H1 (cell line): ENCODE measurements at regions not wholly inside any gene's neighbourhood (a gene's known extent, or its start where the extent isn't known, plus 50 kb on each side); places are given as distances from the start of the nearest gene placed in this dataset.
A peak's percentile ranks its signal among the peaks of the same experiment; 100 is the strongest.

Source experiments
- BACH1 ChIP-seq: IDR thresholded peaks from 2 replicates; pipeline ENCODE4 v1.6.1; 2012; ENCODE audit warnings: low read length, improper control_type of control experiment
- BCL11A ChIP-seq, 2 experiments: IDR thresholded peaks; one replicate each; pipeline ENCODE4 v1.6.1; 2011; ENCODE audit warnings: low read depth in 2 of 2, low read length in 2 of 2, mild to moderate bottlenecking in 2 of 2
- CBX8 ChIP-seq: fragments of 300-800, 300-1000 bp; sonication (generic); IDR thresholded peaks from 2 replicates; pipeline ENCODE4 v1.7.1; 2016; ENCODE audit warnings: low read depth, low read length, borderline replicate concordance
- JUND ChIP-seq: IDR thresholded peaks from 2 replicates; pipeline ENCODE4 v1.6.1; 2011; ENCODE audit warnings: mild to moderate bottlenecking, improper control_type of control experiment, low read length
- KDM5A ChIP-seq: fragments of 200-600 bp; IDR thresholded peaks from 2 replicates; pipeline ENCODE4 v1.7.1; 2012; ENCODE audit warnings: mild to moderate bottlenecking, low read length, inconsistent platforms, mixed read lengths
- NANOG ChIP-seq: IDR thresholded peaks from 2 replicates; pipeline ENCODE4 v1.6.1; 2011; ENCODE audit warnings: low read length, low read depth, mild to moderate bottlenecking, inconsistent platforms; ENCODE audit not compliant: insufficient read depth, poor library complexity, severe bottlenecking
- NRF1 ChIP-seq: IDR thresholded peaks from 2 replicates; pipeline ENCODE4 v1.6.1; 2011; ENCODE audit warnings: mild to moderate bottlenecking, low read depth, low read length, improper control_type of control experiment
- SP4 ChIP-seq: IDR thresholded peaks from 2 replicates; pipeline ENCODE4 v1.6.1; 2012; ENCODE audit warnings: low read length, inconsistent platforms
- SUZ12 ChIP-seq: fragments of 200-600 bp; sonication (generic); IDR thresholded peaks from 2 replicates; pipeline ENCODE4 v1.6.1; 2012; ENCODE audit warnings: mild to moderate bottlenecking, inconsistent platforms, low read length, moderate library complexity, mixed read lengths
- TEAD4 ChIP-seq: IDR thresholded peaks from 2 replicates; pipeline ENCODE4 v1.6.1; 2012; ENCODE audit warnings: low read depth, low read length, inconsistent platforms, mixed read lengths
- YY1 ChIP-seq: IDR thresholded peaks from 2 replicates; pipeline ENCODE4 v1.6.1; 2011; ENCODE audit warnings: low read depth, mild to moderate bottlenecking, low read length
- TF ChIP-seq, protein P1 (sequence below): fragments of 300-600 bp; sonication (generic); IDR thresholded peaks from 2 replicates; pipeline ENCODE4 v1.7.1; 2012; ENCODE audit warnings: low read length, moderate library complexity, mild to moderate bottlenecking, inconsistent platforms; ENCODE audit not compliant: insufficient replicate concordance
- TF ChIP-seq, protein P2 (sequence below): IDR thresholded peaks from 2 replicates; pipeline ENCODE4 v1.6.1; 2012; ENCODE audit warnings: inconsistent platforms

DNA sequence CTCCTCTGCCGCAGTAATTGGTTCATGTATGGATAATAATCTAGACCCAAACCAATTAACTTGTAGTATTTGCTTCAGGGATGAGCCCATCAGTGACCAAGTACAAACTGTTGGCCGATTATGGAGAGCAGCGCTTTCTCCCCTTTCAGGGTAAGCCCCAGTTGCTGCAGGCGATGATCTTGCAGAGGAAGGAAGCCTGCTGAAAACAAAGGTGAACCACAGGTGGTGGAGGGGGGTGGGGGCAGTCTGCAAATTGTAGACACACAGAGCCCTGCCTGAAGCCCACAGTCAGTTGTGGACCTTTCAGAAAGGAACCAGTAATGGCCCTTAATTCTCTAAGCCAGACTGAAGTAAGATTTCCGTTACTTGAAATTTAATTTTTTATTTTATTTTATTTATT lies 167.9 kb upstream of the JARID2 start (continued):
- TF ChIP-seq CBX8 (no peak), SP4 (no peak), TEAD4 (no peak), YY1 (peak; percentile 27; the same call in 1 of the 2 replicates), SUZ12 (no peak), JUND (no peak), BCL11A (IDR thresholded peaks at IDR 0.05; ENCODE audit: low read depth in 2 of 2, low read length in 2 of 2) (no peak), KDM5A (no peak), NANOG (peak; percentile 54), NRF1 (no peak), BACH1 (no peak)
- TF ChIP-seq, protein P1, sequence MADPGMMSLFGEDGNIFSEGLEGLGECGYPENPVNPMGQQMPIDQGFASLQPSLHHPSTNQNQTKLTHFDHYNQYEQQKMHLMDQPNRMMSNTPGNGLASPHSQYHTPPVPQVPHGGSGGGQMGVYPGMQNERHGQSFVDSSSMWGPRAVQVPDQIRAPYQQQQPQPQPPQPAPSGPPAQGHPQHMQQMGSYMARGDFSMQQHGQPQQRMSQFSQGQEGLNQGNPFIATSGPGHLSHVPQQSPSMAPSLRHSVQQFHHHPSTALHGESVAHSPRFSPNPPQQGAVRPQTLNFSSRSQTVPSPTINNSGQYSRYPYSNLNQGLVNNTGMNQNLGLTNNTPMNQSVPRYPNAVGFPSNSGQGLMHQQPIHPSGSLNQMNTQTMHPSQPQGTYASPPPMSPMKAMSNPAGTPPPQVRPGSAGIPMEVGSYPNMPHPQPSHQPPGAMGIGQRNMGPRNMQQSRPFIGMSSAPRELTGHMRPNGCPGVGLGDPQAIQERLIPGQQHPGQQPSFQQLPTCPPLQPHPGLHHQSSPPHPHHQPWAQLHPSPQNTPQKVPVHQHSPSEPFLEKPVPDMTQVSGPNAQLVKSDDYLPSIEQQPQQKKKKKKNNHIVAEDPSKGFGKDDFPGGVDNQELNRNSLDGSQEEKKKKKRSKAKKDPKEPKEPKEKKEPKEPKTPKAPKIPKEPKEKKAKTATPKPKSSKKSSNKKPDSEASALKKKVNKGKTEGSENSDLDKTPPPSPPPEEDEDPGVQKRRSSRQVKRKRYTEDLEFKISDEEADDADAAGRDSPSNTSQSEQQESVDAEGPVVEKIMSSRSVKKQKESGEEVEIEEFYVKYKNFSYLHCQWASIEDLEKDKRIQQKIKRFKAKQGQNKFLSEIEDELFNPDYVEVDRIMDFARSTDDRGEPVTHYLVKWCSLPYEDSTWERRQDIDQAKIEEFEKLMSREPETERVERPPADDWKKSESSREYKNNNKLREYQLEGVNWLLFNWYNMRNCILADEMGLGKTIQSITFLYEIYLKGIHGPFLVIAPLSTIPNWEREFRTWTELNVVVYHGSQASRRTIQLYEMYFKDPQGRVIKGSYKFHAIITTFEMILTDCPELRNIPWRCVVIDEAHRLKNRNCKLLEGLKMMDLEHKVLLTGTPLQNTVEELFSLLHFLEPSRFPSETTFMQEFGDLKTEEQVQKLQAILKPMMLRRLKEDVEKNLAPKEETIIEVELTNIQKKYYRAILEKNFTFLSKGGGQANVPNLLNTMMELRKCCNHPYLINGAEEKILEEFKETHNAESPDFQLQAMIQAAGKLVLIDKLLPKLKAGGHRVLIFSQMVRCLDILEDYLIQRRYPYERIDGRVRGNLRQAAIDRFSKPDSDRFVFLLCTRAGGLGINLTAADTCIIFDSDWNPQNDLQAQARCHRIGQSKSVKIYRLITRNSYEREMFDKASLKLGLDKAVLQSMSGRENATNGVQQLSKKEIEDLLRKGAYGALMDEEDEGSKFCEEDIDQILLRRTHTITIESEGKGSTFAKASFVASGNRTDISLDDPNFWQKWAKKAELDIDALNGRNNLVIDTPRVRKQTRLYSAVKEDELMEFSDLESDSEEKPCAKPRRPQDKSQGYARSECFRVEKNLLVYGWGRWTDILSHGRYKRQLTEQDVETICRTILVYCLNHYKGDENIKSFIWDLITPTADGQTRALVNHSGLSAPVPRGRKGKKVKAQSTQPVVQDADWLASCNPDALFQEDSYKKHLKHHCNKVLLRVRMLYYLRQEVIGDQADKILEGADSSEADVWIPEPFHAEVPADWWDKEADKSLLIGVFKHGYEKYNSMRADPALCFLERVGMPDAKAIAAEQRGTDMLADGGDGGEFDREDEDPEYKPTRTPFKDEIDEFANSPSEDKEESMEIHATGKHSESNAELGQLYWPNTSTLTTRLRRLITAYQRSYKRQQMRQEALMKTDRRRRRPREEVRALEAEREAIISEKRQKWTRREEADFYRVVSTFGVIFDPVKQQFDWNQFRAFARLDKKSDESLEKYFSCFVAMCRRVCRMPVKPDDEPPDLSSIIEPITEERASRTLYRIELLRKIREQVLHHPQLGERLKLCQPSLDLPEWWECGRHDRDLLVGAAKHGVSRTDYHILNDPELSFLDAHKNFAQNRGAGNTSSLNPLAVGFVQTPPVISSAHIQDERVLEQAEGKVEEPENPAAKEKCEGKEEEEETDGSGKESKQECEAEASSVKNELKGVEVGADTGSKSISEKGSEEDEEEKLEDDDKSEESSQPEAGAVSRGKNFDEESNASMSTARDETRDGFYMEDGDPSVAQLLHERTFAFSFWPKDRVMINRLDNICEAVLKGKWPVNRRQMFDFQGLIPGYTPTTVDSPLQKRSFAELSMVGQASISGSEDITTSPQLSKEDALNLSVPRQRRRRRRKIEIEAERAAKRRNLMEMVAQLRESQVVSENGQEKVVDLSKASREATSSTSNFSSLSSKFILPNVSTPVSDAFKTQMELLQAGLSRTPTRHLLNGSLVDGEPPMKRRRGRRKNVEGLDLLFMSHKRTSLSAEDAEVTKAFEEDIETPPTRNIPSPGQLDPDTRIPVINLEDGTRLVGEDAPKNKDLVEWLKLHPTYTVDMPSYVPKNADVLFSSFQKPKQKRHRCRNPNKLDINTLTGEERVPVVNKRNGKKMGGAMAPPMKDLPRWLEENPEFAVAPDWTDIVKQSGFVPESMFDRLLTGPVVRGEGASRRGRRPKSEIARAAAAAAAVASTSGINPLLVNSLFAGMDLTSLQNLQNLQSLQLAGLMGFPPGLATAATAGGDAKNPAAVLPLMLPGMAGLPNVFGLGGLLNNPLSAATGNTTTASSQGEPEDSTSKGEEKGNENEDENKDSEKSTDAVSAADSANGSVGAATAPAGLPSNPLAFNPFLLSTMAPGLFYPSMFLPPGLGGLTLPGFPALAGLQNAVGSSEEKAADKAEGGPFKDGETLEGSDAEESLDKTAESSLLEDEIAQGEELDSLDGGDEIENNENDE = no peak
- TF ChIP-seq, protein P2, sequence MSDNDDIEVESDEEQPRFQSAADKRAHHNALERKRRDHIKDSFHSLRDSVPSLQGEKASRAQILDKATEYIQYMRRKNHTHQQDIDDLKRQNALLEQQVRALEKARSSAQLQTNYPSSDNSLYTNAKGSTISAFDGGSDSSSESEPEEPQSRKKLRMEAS = no peak
